K562 (cell line): ENCODE measurements at regions not wholly inside any gene's neighbourhood (a gene's known extent, or its start where the extent isn't known, plus 50 kb on each side); places are given as distances from the start of the nearest gene placed in this dataset.

Source experiments
- ATAC-seq: fragments of 200-7000 bp; cut with Tn5 transposase; 3 replicates; pipeline ENCODE4 v1.9.1; 2020; ENCODE audit warnings: moderate library complexity
- BruUV-seq: library from RNA; stranded (reverse); fragments of 400-500 nt; replicated peaks from 2 replicates; lab custom pipeline; 2021; lab: Mats Ljungman, UMichigan
- CTCF ChIA-PET: fragments of 300-600 bp; formaldehyde crosslinking; extraction: SDS; loops from one replicate; lab custom pipeline; 2021; ENCODE audit warnings: low intra/inter-chr PET ratio; lab: Yijun Ruan, JAX
- POLR2A ChIA-PET: fragments of 300-600, 350-650 bp; sonication (Branson Sonifier 250); formaldehyde crosslinking; extraction: SDS; loops from one replicate; lab custom pipeline; 2021; ENCODE audit warnings: antibody characterized with exemption, inconsistent platforms; lab: Yijun Ruan, JAX
- DNase-seq, 4 experiments: peaks; one replicate each; pipeline versions ENCODE4 v3.0.0 to v3.0.0-alpha.2; 2011 to 2018; ENCODE audit warnings: low spot score in 3 of 4, mixed read lengths in 3 of 4; ENCODE audit errors: extremely low read depth in 1 of 4
- FAIRE-seq: peaks from 2 replicates; lab custom pipeline; 2011; peaks lifted over from hg19 to GRCh38; lab: Jason Lieb, UNC
- H2AFZ ChIP-seq: 2 replicates; pipeline ENCODE4 v1.6.0; 2011; ENCODE audit warnings: low read depth, low read length, control low read depth, inconsistent platforms
- H3K27ac ChIP-seq: fragments of 200-600 bp; 3 replicates; pipeline ENCODE4 v1.8.0; 2011; ENCODE audit warnings: low read depth, mild to moderate bottlenecking, control low read depth, inconsistent platforms, low read length, moderate library complexity, mixed read lengths; ENCODE audit errors: extremely low read depth
- H3K27me3 ChIP-seq, 2 experiments: fragments of 300-600 bp in 1 of 2; 2 replicates in 1 of 2; 3 replicates in 1 of 2; pipeline versions ENCODE4 v1.6.0 to v1.8.0; 2011; ENCODE audit warnings: inconsistent platforms in 2 of 2, low read length in 2 of 2, mild to moderate bottlenecking in 1 of 2, mixed read lengths in 1 of 2, moderate library complexity in 1 of 2; ENCODE audit not compliant: control insufficient read depth in 2 of 2, insufficient read depth in 2 of 2
- H3K36me3 ChIP-seq: fragments of 300-600 bp; 3 replicates; pipeline ENCODE4 v1.8.0; 2011; ENCODE audit warnings: mild to moderate bottlenecking, low read length, inconsistent platforms; ENCODE audit not compliant: control insufficient read depth, insufficient read depth
- H3K4me1 ChIP-seq, 2 experiments: fragments of 200-600 bp in 1 of 2; replicated peaks in 1 of 2; 2 replicates in 1 of 2; 3 replicates in 1 of 2; pipeline versions ENCODE4 v1.5.1 to v1.8.0; 2011; ENCODE audit warnings: inconsistent platforms in 2 of 2, low read length in 2 of 2, mild to moderate bottlenecking in 1 of 2, mixed read lengths in 1 of 2, moderate library complexity in 1 of 2; ENCODE audit not compliant: control insufficient read depth in 2 of 2, insufficient read depth in 2 of 2
- H3K4me2 ChIP-seq: 2 replicates; pipeline ENCODE4 v1.6.1; 2011; ENCODE audit warnings: low read length, control low read depth, inconsistent platforms, mixed read lengths; ENCODE audit not compliant: insufficient read depth
- H3K4me3 ChIP-seq: fragments of 200-600 bp; sonication (generic), shearing (Covaris generic); 2 replicates; pipeline ENCODE4 v1.5.1; 2016; ENCODE audit warnings: control low read depth, inconsistent platforms
- H3K79me2 ChIP-seq: fragments of 200-600 bp; 3 replicates; pipeline ENCODE4 v1.8.0; 2011; ENCODE audit warnings: low read length, inconsistent platforms; ENCODE audit not compliant: control insufficient read depth, insufficient read depth
- H3K9ac ChIP-seq, 2 experiments: 2 replicates each; pipeline versions ENCODE4 v1.6.0 to v1.6.1; 2011; ENCODE audit warnings: low read depth in 2 of 2, low read length in 2 of 2, control low read depth in 1 of 2, inconsistent platforms in 1 of 2, mild to moderate bottlenecking in 1 of 2, mixed read lengths in 1 of 2; ENCODE audit not compliant: insufficient read depth in 1 of 2
- H3K9me1 ChIP-seq: one replicate; pipeline ENCODE4 v1.6.0; 2011; ENCODE audit warnings: inconsistent platforms, mild to moderate bottlenecking, low read length, moderate library complexity; ENCODE audit not compliant: control insufficient read depth, insufficient read depth
- H3K9me3 ChIP-seq: replicated peaks from 2 replicates; pipeline ENCODE4 v1.5.1; 2011; ENCODE audit warnings: low read depth, low read length, inconsistent platforms; ENCODE audit not compliant: control insufficient read depth, insufficient read depth
- H4K20me1 ChIP-seq: replicated peaks from 2 replicates; pipeline ENCODE4 v1.6.1; 2011; ENCODE audit warnings: low read length, inconsistent platforms, mixed read lengths; ENCODE audit not compliant: control insufficient read depth, insufficient read depth
- CTCF ChIP-seq, 3 experiments: IDR thresholded peaks in 2 of 3; conservative IDR thresholded peaks in 1 of 3; 2 replicates each; pipeline ENCODE4 v1.5.1; 2011 to 2012; ENCODE audit warnings: low read length in 3 of 3, mild to moderate bottlenecking in 3 of 3, control low read depth in 2 of 3, improper control_type of control experiment in 1 of 3, inconsistent platforms in 1 of 3, low read depth in 1 of 3, mixed read lengths in 1 of 3, moderate library complexity in 1 of 3; ENCODE audit not compliant: insufficient read depth in 2 of 3
- E2F6 ChIP-seq, 2 experiments: IDR thresholded peaks; 2 replicates each; pipeline ENCODE4 v1.6.1; 2011; ENCODE audit warnings: borderline replicate concordance in 1 of 2, control low read depth in 1 of 2, low read depth in 1 of 2, low read length in 1 of 2, mild to moderate bottlenecking in 1 of 2, mixed read lengths in 1 of 2, moderate library complexity in 1 of 2; ENCODE audit not compliant: insufficient read depth in 1 of 2, insufficient read length in 1 of 2, poor library complexity in 1 of 2, severe bottlenecking in 1 of 2; ENCODE audit errors: extremely low read depth in 1 of 2
- FOXA3 ChIP-seq, 2 experiments: fragments of 450-650 bp in 1 of 2; sonication (generic) in 1 of 2; formaldehyde crosslinking; IDR thresholded peaks in 1 of 2; conservative IDR thresholded peaks in 1 of 2; 2 replicates each; pipeline versions ENCODE4 v1.4.0 to v1.8.0; 2020 to 2022; ENCODE audit warnings: mild to moderate bottlenecking in 2 of 2, missing genetic modification reagents in 1 of 2
- FOXM1 ChIP-seq, 2 experiments: fragments of 450-650 bp in 1 of 2; sonication (generic) in 1 of 2; formaldehyde crosslinking in 1 of 2; IDR thresholded peaks; 2 replicates each; pipeline versions ENCODE4 v1.6.1 to v1.9.0; 2017 to 2022; ENCODE audit warnings: low read depth in 2 of 2, mild to moderate bottlenecking in 2 of 2, missing genetic modification reagents in 1 of 2, moderate library complexity in 1 of 2
- GATAD2A ChIP-seq: fragments of 450-650 bp; IDR thresholded peaks from 2 replicates; pipeline ENCODE4 v1.6.1; 2017
- HDAC6 ChIP-seq: IDR thresholded peaks from 2 replicates; pipeline ENCODE4 v1.6.1; 2012; ENCODE audit warnings: low read depth, mild to moderate bottlenecking, control low read depth, inconsistent platforms, low read length, moderate library complexity
- RFX5 ChIP-seq: IDR thresholded peaks from 2 replicates; pipeline ENCODE4 v1.6.1; 2011; ENCODE audit warnings: low read depth, mild to moderate bottlenecking, improper control_type of control experiment, low read length
- SMAD2 ChIP-seq: fragments of 150-350 bp; IDR thresholded peaks from 2 replicates; pipeline ENCODE4 v1.6.1; 2014; ENCODE audit warnings: low read depth, mild to moderate bottlenecking, low read length
- ZBTB8A ChIP-seq: fragments of 450-650 bp; IDR thresholded peaks from 2 replicates; pipeline ENCODE4 v1.6.1; 2018; ENCODE audit warnings: mild to moderate bottlenecking, moderate library complexity; ENCODE audit not compliant: partially characterized antibody
- ZNF318 ChIP-seq, 2 experiments: fragments of 450-650 bp; IDR thresholded peaks; 2 replicates each; pipeline ENCODE4 v1.6.1; 2016; ENCODE audit warnings: mild to moderate bottlenecking in 2 of 2, borderline replicate concordance in 1 of 2, low read depth in 1 of 2, moderate library complexity in 1 of 2
- WGBS: fragments of 100-300 bp; shearing (Covaris generic); methylation state at CpG from one replicate; pipeline ENCODE4 v1.1.6; 2016; ENCODE audit warnings: low coverage, mixed read lengths; ENCODE audit not compliant: insufficient coverage; ENCODE audit errors: missing lambda C conversion rate; 5-methylcytosine and 5-hydroxymethylcytosine counted together
- in situ Hi-C: fragments of 300-500 bp; cut with MboI; formaldehyde crosslinking; loops from 4 replicates; pipeline ENCODE4 v1.15.0; 2018; ENCODE audit warnings: inconsistent platforms, mixed read lengths
- intact Hi-C: fragments of 100-400 bp; cut with micrococcal nuclease; formaldehyde crosslinking; loops from 2 replicates; pipeline ENCODE4 v1.14.2; 2022

GRCh38 chr15:62297522-62297921 lies 132.4 kb upstream of the C2CD4B start:
- FAIRE-seq (no peak), DNase-seq (no peak), ATAC-seq (no peak)
- no peaks in the 10 kb centered on the region for H3K36me3 ChIP-seq
- no peak overlapping the region for H2AFZ ChIP-seq
- no peak overlapping the region for H3K9ac ChIP-seq
- BruUV-seq = no TSS peak
- H3K4me1 ChIP-seq = no peaks in the 10 kb centered on the region
- in situ Hi-C loops = no loop called here
- H3K27ac ChIP-seq = no peak overlapping the region
- H3K27me3 ChIP-seq = peaks cover 4 to 5% of the 10 kb centered on the region in 2 experiments
- no peaks in the 10 kb centered on the region for H3K9me3 ChIP-seq
- ChIA-PET CTCF (no interaction called here), POLR2A (no interaction called here)
- H3K4me2 ChIP-seq = no peak overlapping the region
- H3K4me3 ChIP-seq = no peak overlapping the region
- H3K9me1 ChIP-seq = no peaks in the 10 kb centered on the region
- 0% methylated on average over 1 of the region's 1 CpG for WGBS
- intact Hi-C loops = no loop called here
- H4K20me1 ChIP-seq = no peaks in the 10 kb centered on the region
- H3K79me2 ChIP-seq = no peaks in the 10 kb centered on the region
- TF ChIP-seq ZBTB8A = no peak
- no peak for TF ChIP-seq FOXA3 (CRISPR knock-in tag; conservative IDR thresholded peaks at IDR 0.05 in 1 of 2, IDR thresholded peaks at IDR 0.05 in 1 of 2)
- TF ChIP-seq SMAD2 = no peak
- TF ChIP-seq CTCF (IDR thresholded peaks at IDR 0.05 in 2 of 3, conservative IDR thresholded peaks at IDR 0.05 in 1 of 3; ENCODE audit: insufficient read depth in 2 of 3, low read depth in 1 of 3, low read length in 3 of 3) = no peak
- no peak for TF ChIP-seq HDAC6
- no peak for TF ChIP-seq RFX5
- TF ChIP-seq ZNF318 (IDR thresholded peaks at IDR 0.05; ENCODE audit: borderline replicate concordance in 1 of 2, low read depth in 1 of 2) = no peak
- no peak for TF ChIP-seq FOXM1 (IDR thresholded peaks at IDR 0.05; ENCODE audit: low read depth)
- no peak for TF ChIP-seq FOXM1 (CRISPR knock-in tag; IDR thresholded peaks at IDR 0.05; ENCODE audit: low read depth)
- TF ChIP-seq E2F6 (IDR thresholded peaks at IDR 0.05; ENCODE audit: borderline replicate concordance in 1 of 2, extremely low read depth in 1 of 2, insufficient read depth in 1 of 2, insufficient read length in 1 of 2, low read depth in 1 of 2, low read length in 1 of 2, poor library complexity in 1 of 2, severe bottlenecking in 1 of 2) = no peak
- no peak for TF ChIP-seq GATAD2A
